ENCODE measurements at regions not wholly inside any gene's neighbourhood (a gene's known extent, or its start where the extent isn't known, plus 50 kb on each side); places are given as distances from the start of the nearest gene placed in this dataset.

DNA sequence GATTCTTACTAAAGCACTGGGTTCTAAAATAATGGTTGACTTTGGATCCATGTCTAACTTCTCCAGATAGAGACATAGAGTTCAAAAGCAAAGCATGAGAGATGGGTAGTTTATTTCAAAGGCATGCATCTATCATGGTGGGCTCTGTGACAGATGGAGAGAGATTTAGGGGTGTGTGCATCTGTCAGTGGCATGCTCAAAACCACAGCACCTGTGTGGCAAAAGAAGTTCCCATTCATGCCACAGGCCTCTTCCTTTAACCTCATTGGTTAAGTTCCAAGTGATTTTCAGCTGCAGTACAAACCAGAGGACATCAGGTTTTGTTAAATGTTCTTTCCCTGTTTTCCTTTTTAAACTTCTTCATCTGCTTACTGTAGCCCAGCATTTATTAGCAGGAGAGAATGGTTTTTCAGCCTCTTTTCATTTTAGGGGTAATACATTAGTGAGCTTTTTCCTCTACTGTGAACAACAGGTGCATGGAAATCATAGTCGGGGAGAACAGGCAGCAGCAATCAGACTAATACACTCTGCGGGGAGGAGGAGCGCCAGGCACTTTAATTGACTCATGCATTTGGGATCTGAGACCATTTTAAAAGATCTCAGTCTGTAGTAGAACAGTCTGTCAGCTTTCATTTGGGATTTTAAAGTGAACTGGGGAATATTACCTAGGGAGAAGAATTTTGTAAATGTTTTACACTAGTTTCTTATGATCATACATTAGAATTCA, 52.4 kb upstream of the UPP2 start:
- no peak for DNase-seq (ENCODE audit: low spot score)
- ATAC-seq = no peak
- intact Hi-C loops (cut with DNase I) = no loop called here

- DNase-seq (ENCODE audit: low spot score) (no peak), ATAC-seq (no peak)
- intact Hi-C loops (cut with DNase I) = no loop called here
Measured at GRCh38 chr2:158048327-158048726, 53.3 kb upstream of the UPP2 start.

DNA sequence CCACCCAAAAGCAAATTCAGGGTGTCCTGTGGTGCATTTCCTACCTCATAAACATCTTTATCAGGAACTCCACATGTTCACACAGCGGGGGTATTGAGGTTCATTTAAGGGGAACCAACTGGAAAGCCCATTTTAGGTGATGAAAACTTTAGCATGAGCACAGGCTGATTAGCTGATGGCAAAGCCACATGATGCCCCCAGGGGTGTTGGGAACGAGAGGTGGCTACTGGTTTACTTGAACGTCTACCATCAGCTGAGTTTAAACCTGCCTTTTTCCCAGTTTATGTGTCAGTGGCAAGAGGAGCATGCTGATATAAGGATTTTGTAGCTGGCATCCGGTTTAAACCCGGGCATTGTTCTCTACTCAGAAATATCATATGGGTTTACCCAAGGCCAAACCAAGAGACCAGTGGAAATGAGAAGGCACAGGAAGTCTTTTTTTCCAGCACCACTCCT, 54.5 kb upstream of the UPP2 start:
- no peak for DNase-seq (ENCODE audit: low spot score)
- intact Hi-C loops (cut with DNase I) = no loop called here

DNA sequence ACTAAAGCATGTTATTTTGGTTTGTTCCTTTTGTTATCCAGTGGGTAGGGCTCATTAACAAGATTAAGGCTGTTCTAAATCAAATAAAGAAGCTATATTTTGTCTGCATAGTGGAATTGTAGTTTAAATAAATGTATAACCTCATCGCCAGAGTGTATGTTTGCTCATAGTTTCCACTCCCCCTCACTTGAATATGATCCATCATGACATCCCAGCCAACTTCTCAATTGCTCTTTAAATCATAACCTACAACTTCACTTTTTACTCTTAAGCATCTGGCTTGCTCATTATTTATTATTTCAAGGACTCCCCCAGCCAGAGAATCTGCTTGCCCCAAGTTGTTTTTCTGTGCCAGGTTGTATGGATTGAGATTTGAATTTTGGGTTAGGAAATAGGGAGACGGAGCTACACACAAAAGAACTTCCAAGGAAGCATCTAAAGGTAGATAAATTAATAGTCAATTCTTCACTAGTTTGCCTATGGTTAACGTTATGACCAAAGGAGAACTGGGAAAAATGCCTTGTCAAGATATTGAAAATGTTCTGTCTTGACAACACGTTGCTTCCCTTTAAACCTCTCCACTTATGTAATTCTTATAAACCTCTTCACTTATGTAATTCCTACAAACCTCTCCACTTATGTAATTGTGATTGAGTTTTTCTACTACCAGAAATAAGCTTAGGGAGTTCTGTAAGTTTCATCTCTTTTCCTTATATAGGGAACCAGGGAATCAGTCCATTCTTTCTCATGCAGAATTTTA, 55.4 kb upstream of the UPP2 start:
- intact Hi-C loops (cut with DNase I) = no loop called here
- DNase-seq (ENCODE audit: low spot score) (no peak), ATAC-seq (no peak)

More for the DNA sequence above, 54.5 kb upstream of the UPP2 start:
- ATAC-seq = no peak

DNA sequence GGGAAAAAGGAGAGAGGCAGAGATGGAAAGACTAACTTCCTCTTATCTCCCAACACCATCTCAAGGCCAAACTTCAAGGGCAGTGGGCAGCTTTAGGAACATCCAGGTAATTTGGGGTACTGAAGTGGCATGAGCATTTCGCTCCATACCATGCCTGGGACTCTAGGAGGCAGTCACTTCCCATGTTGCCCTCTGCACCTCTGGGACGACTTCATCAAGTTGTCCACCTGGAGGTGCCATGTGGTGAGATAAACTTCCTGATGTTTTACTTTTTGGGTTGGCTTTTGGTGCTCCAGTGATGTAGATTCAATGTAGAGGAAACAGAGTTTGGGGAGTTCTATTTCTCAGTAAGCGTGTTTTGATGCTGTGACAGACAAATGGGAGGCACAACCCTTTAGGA, 56.3 kb upstream of the UPP2 start:
- intact Hi-C loops (cut with DNase I) = no loop called here
- ATAC-seq (no peak), DNase-seq (ENCODE audit: low spot score) (no peak)

GRCh38 chr2:158043181-158043948, 58.3 kb upstream of the UPP2 start:
- ATAC-seq = no peak
- intact Hi-C loops (cut with DNase I) = no loop called here

DNA sequence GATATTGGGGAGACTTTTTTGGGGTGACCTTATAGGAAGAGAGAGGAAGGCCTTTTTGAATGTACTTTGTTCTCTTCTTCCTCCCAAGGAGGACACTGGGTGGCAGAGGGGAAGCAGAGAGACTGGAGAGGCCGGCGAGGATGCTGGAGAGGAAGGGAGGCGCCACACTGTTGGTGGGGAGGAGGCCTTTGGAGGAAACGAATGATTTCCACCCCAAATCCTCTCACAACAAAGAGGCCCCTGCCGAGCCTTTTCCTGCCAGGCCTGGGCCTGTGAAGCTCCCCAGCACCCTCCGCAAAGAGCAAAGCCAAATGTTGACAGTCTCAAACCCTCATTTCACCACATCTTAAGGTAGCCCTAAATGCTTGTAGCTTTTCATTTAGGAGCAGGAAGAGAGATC, 59.0 kb upstream of the UPP2 start:
- ATAC-seq (no peak), DNase-seq (ENCODE audit: low spot score) (no peak)
- intact Hi-C loops (cut with DNase I) = no loop called here

More at GRCh38 chr2:158043181-158043948, 58.3 kb upstream of the UPP2 start:
- DNase-seq (ENCODE audit: low spot score) = no peak

DNA sequence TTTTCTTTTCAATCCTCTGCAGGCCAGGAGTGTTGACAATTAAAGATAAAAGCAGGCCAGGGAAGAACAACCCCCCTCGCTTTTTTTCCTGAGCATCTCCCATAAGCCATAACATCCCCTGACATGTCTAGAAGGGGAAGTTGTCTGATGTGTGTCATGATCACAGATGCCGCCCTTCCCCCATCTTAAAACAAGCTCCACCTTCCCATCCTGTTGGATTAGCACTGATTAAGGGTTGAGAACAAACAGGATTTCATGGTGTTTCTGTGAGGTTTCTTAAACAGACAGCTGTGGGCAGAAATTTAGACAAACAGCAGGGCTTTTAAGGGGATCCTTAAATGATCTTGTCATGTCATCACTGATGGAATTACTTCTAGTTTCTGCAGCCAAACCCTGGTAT, 59.4 kb upstream of the UPP2 start:
- intact Hi-C loops (cut with DNase I) = no loop called here
- no peak for ATAC-seq
- no peak for DNase-seq (ENCODE audit: low spot score)

DNA sequence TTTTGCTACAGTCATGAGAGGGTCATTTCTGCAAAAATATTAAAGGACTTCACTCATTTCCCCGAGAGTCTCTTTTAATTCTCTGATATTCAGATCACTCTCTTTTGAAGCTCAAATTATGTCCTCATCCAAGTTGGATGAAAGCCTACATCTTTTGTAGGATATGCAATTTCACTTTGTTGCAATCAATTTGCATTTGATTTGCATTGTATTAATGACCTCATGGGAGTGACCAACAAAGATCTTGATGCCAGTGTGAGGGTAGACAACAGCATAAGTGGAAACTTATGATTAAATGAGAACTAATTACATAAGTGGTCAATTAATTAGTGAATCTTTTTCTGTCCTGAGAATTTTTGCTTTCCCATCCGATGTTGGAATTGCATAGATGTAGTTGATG, 60.3 kb upstream of the UPP2 start:
- ATAC-seq (no peak), DNase-seq (ENCODE audit: low spot score) (no peak)
- intact Hi-C loops (cut with DNase I) = no loop called here

DNA sequence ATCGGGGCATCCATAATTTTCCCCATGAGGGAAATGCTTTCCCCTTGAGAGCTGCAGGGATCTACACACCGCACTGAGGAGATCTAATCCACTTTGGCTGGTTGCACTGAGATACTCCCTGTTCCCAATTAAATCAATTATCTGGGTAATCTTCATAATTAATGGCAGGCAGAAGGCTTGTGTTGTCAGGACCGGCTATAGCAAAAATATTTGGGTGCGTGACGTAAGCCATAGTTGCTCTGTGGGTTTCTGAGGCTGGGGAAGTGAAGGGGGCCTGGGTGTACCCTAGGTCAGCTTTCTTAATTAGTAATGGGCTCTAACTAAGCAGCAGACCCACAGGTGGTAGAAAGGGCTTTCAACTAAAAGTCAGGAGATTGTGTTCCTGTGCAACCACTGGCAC, 62.8 kb upstream of the UPP2 start:
- no peak for DNase-seq (ENCODE audit: low spot score)
- ATAC-seq = no peak
- intact Hi-C loops (cut with DNase I) = loop anchor here (10.0 kb wide), 1 partner anchor 716 kb away; no protein-coding TSS in a partner anchor

DNA sequence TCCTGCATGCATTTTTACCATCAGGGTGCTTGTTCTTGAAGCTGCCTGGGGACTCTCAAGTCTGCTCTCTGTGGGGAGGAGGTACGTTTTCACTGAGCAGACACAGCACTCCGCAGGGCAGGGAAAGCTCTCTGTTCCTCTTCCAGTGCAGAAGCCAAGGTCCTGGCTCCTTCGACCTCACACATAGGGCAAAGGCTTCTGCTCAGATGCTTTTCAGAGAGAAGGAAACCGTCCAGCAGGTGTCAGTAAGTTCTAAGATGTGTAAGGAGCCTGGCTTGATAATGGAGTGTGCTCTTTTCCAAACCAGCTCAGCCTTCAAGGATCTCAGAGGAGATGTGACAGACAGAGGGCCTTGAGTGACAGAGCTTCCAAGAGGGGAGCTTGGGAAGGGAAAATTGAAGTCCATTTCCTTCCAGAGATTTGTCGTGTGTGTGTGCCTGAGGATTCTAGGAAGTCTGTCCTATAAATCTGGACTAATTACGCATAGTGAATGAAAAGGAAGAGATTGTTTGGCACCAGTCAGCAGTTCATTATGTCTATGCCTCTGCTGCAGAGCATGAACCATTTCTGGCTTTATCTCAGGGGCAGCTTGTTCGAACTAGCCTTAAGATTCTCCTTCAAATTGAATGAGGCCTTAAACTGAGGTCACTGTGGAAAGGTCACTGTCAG, 67.3 kb upstream of the UPP2 start:
- DNase-seq (ENCODE audit: low spot score) (no peak), ATAC-seq (peak; percentile 80)
- intact Hi-C loops (cut with DNase I) = loop anchor here (10.0 kb wide), 1 partner anchor 720 kb away; no protein-coding TSS in a partner anchor

- DNase-seq (ENCODE audit: low spot score) (no peak), ATAC-seq (no peak)
- intact Hi-C loops (cut with DNase I) = loop anchor here (10.0 kb wide), 1 partner anchor 723 kb away; no protein-coding TSS in a partner anchor
Measured at GRCh38 chr2:158031371-158031770, 70.3 kb upstream of the UPP2 start.

- ATAC-seq = peak; percentile 86
- intact Hi-C loops (cut with DNase I) = no loop called here
- no peak for DNase-seq (ENCODE audit: low spot score)
Measured at GRCh38 chr2:158025255-158025996, 76.2 kb upstream of the UPP2 start.

- intact Hi-C loops (cut with DNase I) = no loop called here
- ATAC-seq = peak; percentile 67
- DNase-seq (ENCODE audit: low spot score) = peak; percentile 69
Measured at GRCh38 chr2:158024288-158024898, 77.3 kb upstream of the UPP2 start.

DNA sequence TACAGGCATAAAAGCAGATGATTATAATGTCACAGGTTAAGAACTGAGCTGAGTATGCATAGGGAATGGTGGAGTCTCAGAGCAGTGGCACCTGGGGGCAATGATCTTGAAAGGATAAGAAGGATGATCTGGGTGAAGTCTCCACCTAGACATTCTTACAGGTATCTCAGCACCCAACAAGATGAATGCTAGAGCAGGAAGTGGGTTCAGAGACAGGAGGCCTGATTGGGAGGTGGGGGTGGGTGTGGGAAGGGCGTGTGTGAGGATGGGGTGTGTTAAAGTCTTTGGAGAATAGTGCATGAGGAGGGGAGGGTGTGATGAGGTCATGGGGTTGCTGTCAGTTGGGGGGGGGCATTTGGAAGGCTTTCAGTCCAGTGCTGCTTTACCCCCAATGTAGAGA, 78.8 kb upstream of the UPP2 start:
- ATAC-seq = no peak
- DNase-seq (ENCODE audit: low spot score) = no peak
- intact Hi-C loops (cut with DNase I) = no loop called here

DNA sequence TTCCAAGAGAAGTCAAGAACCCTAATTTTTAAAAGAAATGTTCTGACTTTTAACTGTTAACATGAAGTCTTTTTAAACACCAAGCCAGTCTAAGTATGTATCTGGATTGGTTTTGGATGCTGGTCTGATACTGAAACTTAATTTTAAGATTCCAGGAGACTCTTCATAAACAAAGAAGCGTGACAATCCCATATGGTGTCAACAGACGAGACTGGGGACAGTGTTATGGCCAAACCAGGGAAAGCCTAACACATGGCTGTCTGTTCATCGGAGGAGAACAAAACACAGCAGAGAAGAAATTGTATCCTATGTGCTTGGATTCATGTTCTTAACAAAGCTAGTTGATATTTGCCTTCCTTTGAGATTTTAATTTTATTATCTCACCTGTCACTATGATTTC, 80.5 kb upstream of the UPP2 start:
- intact Hi-C loops (cut with DNase I) = no loop called here
- ATAC-seq (no peak), DNase-seq (ENCODE audit: low spot score) (no peak)

DNA sequence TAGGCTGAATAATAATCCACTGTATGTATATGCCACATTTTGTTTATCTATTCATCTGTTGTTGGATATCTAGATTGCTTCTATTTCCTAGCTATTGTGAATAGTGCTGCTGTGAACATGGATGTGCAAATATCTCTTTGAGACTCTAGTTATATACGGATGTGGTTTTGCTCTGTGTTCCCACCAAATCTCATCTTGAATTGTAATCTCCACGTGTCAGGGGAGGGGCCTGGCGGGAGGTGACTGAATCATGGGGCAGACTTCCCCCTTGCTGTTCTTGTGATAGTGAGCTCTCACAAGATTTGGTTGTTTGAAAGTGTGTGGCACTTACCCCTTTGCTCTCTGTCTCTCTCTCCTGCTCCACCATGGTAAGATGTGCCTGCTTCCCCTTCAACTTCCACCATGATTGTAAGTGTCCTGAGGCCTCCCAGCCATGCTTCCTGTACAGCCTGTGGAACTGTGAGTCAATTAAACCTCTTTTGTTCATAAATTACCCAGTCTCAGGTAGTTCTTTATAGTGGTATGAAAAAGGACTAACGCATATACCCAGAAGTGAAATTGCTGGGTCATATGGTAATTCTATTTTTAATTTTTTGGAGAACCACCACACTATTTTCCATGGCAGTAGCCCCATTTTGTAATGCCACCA, 86.1 kb upstream of the UPP2 start:
- DNase-seq (ENCODE audit: low spot score) (no peak), ATAC-seq (no peak)
- intact Hi-C loops (cut with DNase I) = no loop called here

DNA sequence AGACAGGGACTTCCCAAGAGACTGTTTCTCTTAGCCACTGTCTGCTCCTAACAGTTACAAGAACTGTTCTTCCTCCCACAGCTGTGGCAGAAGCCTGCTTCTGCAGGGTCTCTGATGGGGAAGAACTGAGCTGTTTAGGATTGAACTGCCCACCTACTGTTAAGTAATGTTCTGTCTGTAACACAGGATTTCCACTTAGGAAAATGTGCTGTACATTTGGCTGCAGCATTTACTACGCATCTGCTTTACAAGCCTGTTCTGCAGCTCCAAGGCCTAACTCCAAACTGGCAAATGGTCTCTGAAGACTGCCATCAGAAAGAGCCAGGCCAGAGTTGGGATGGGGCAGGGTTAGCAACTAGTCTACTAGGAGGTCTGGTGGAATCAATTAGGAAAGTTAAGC, 87.8 kb upstream of the UPP2 start:
- no peak for DNase-seq (ENCODE audit: low spot score)
- ATAC-seq = peak; percentile 28

More for the DNA sequence above, 87.8 kb upstream of the UPP2 start:
- intact Hi-C loops (cut with DNase I) = no loop called here

Data from sciatic nerve (tissue), 2 donors.